Brain microvascular endothelial cell (primary cell): ENCODE measurements at regions not wholly inside any gene's neighbourhood (a gene's known extent, or its start where the extent isn't known, plus 50 kb on each side); places are given as distances from the start of the nearest gene placed in this dataset.

Experiments used
- DNase-seq: peaks from one replicate; pipeline ENCODE4 v3.0.0-alpha.2; 2020
- H3K27ac ChIP-seq: fragments of 250-450 bp; sonication (Bioruptor Pico); 2 replicates; pipeline ENCODE4 v1.5.1; 2020; ENCODE audit warnings: mild to moderate bottlenecking, moderate library complexity
- H3K27me3 ChIP-seq: fragments of 250-450 bp; sonication (Bioruptor Pico); replicated peaks from 2 replicates; pipeline ENCODE4 v1.5.1; 2020; ENCODE audit warnings: mild to moderate bottlenecking
- H3K36me3 ChIP-seq: fragments of 250-450 bp; sonication (Bioruptor Pico); replicated peaks from 2 replicates; pipeline ENCODE4 v1.5.1; 2020; ENCODE audit warnings: mild to moderate bottlenecking
- H3K4me3 ChIP-seq: 2 replicates; pipeline ENCODE4 v1.5.1; 2011; ENCODE audit warnings: low read depth, mild to moderate bottlenecking, control low read depth, low read length, moderate library complexity
- in situ Hi-C: cut with HindIII; loops from 2 replicates; pipeline ENCODE4 v1.10.0; 2017; ENCODE audit warnings: low sequenced_read_pairs, low pct_ligation_motif_present
- TF ChIP-seq, protein P1 (sequence below): IDR thresholded peaks from 2 replicates; pipeline ENCODE4 v1.5.1; 2011; ENCODE audit warnings: low read depth, mild to moderate bottlenecking, moderate library complexity, low read length, control low read depth, inconsistent platforms; ENCODE audit errors: missing control alignments

DNA sequence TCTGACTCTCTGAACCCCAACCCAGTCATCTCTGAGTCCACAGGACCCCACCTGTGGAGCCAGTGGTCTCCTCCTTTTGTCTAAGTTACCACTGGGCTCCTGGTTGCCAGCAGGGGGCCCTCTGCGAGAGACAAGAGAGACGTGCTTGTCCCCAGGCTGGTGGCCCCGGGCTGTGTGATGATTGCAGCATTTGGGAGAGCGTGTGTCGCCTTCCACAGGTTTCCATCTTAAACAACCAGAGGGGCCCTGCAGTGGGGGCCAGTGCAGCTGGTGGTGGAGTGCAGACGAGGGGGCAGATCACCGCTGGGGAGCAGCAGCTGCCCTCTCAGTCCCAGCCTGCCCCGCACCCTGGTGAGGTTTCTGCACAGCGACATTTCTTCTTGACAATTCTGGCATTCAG, 122.4 kb upstream of the PPP2R2D start:
- Histone ChIP-seq H3K27ac (no peak overlapping the region), H3K27me3 (no peaks in the 10 kb centered on the region), H3K36me3 (no peaks in the 10 kb centered on the region), H3K4me3 (no peak overlapping the region)
- no peak for DNase-seq
- TF ChIP-seq, protein P1, sequence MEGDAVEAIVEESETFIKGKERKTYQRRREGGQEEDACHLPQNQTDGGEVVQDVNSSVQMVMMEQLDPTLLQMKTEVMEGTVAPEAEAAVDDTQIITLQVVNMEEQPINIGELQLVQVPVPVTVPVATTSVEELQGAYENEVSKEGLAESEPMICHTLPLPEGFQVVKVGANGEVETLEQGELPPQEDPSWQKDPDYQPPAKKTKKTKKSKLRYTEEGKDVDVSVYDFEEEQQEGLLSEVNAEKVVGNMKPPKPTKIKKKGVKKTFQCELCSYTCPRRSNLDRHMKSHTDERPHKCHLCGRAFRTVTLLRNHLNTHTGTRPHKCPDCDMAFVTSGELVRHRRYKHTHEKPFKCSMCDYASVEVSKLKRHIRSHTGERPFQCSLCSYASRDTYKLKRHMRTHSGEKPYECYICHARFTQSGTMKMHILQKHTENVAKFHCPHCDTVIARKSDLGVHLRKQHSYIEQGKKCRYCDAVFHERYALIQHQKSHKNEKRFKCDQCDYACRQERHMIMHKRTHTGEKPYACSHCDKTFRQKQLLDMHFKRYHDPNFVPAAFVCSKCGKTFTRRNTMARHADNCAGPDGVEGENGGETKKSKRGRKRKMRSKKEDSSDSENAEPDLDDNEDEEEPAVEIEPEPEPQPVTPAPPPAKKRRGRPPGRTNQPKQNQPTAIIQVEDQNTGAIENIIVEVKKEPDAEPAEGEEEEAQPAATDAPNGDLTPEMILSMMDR = no peak
- in situ Hi-C loops = no loop called here

DNA sequence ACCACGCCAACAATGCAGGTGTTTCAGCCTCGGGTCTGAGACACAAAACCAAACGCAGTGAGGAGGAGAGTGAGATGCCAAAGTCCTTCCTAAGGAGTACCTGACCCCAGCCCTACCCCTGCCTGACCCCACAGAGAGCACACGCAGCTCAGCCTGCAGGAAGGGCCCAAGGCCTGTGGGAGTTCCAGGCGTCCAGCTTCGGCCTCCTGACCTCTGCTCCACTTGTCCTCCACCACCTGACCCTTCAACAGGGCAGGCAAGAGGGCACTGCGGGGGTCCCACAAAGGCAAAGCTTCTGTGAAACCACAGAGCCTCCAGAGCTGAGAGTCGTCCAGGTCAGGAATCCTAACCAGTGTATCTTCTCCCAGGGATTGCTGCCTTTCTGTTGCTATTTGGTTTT, 122.0 kb upstream of the PPP2R2D start:
- Histone ChIP-seq H3K4me3 (no peak overlapping the region), H3K27ac (no peak overlapping the region), H3K27me3 (no peaks in the 10 kb centered on the region), H3K36me3 (no peaks in the 10 kb centered on the region)
- in situ Hi-C loops = no loop called here
- no peak for DNase-seq
- TF ChIP-seq, protein P1 = no peak

DNA sequence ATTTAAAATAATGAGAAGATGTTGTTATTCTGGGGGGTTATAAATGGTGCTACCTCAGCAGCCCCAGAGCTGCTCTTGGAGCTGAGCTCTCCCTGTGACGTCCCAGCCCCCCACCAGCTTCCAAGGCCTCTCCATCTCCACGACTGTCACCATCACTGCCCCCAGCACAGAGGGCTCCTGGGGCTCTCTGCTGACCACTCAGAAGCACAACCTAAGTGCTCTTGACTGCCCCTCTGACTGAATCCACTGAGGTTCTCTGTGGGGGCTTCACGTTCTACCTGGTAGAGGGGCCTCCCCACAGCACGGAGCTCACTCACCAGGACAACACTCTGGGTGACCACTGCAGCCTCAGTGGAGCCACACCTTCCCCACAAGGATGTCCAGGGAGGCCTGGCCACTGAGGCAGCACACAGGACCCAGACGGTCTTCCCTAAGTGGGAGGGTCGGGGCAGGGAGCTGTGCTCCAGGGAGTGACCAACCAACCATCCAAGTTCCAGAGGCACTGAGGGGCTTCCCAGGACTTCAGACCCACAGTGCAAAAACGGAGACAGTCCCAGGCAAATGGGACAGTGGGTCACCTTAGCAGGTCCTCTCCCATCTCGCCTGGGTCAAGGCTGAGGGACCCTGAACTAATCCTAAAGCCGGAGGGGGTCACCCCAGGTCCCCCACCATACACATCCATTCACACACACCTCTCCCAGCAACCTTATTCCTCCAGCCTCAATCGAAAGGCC, 121.0 kb upstream of the PPP2R2D start:
- TF ChIP-seq, protein P1 = no peak
- no peak for DNase-seq
- Histone ChIP-seq H3K27ac (no peak overlapping the region), H3K27me3 (no peaks in the 10 kb centered on the region), H3K4me3 (no peak overlapping the region), H3K36me3 (no peaks in the 10 kb centered on the region)
- in situ Hi-C loops = no loop called here

DNA sequence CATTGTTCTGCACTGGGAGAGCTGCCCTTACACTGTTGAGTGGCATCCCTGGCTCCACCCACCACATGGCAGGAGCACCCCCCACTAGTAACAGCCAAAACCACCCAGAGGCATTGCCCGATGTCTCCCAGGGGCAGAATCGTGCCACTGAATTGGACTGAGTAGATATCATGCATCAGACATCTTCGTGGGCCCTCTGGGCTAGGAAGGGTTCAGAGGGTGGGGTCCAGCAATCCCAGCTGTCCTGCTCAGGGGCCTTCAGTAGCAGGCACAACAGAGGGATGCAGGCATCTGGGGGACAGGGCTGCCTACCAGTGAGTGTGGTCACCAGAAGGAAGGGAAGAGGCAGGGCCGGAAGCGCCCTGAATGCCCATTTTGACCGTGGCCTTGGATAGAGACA, 119.7 kb upstream of the PPP2R2D start:
- no peak overlapping the region for H3K27ac ChIP-seq
- H3K4me3 ChIP-seq = no peak overlapping the region
- in situ Hi-C loops = no loop called here
- TF ChIP-seq, protein P1 = no peak
- DNase-seq = no peak
- no peaks in the 10 kb centered on the region for H3K27me3 ChIP-seq
- H3K36me3 ChIP-seq = no peaks in the 10 kb centered on the region

DNA sequence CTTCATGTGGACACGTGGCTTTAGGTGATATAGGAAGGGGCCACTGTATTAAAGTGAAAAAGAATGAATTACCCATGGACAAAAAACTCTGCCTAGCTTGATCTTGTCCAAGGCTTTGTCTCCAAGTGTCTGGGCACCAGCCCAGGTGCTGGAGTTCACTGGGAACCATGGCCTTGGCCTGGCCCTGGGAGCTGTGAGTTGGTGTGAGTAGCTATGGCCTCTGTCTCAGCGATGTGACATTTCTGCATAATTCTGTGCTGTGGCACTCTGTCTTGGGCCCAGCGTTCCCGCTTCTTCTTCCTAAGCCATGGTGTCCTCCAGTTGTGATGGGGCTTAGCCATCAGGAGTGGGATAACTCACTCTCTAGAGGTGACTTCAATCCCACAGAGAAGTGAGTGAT, 119.0 kb upstream of the PPP2R2D start:
- DNase-seq = no peak
- no peaks in the 10 kb centered on the region for H3K27me3 ChIP-seq
- in situ Hi-C loops = no loop called here

More for the DNA sequence above, 119.0 kb upstream of the PPP2R2D start:
- TF ChIP-seq, protein P1 = no peak
- H3K4me3 ChIP-seq = no peak overlapping the region
- no peaks in the 10 kb centered on the region for H3K36me3 ChIP-seq
- no peak overlapping the region for H3K27ac ChIP-seq
